Lung microvascular endothelial cell (primary cell): ENCODE measurements at regions not wholly inside any gene's neighbourhood (a gene's known extent, or its start where the extent isn't known, plus 50 kb on each side); places are given as distances from the start of the nearest gene placed in this dataset.

Experiments used
- DNase-seq, 2 donors: peaks; one replicate each; pipeline versions ENCODE4 v3.0.0 to v3.0.0-alpha.2; 2010; ENCODE audit warnings: low read depth in 2 of 2

DNA sequence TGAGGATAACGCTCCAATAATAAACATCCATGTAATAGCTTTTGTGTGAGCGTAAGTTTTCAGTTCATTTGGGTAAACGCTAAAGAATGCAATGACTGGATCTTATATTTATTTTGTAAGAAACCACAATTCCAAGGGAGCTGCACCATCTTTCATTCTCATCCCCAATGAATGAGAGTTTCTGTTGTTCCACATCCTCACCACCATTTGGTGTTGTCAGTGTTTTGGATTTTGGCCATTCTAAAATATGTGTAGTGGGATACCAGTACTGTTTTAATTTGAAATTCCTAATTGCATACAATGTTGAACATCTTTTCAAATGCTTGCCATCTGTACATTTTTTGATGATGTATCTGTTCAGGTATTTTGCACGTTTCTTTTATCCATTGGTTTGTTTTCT is 50.9 kb upstream of the SEMA3D start:
- no peak for DNase-seq
